H1 (cell line): ENCODE measurements at regions not wholly inside any gene's neighbourhood (a gene's known extent, or its start where the extent isn't known, plus 50 kb on each side); places are given as distances from the start of the nearest gene placed in this dataset.
A peak's percentile ranks its signal among the peaks of the same experiment; 100 is the strongest.

Experiments
- CTCF ChIA-PET: fragments of 300-600 bp; sonication (Branson Sonifier 250); formaldehyde crosslinking; loops from one replicate; lab custom pipeline; 2021; ENCODE audit not compliant: partially characterized antibody; lab: Charles Lee
- POLR2A ChIA-PET: fragments of 300-600 bp; sonication (Branson Sonifier 250); formaldehyde crosslinking; loops from one replicate; lab custom pipeline; 2021; ENCODE audit warnings: inconsistent platforms; ENCODE audit not compliant: partially characterized antibody; lab: Charles Lee
- DNase-seq, 2 experiments: peaks; one replicate each; pipeline versions ENCODE4 v3.0.0 to v3.0.0-alpha.2; 2010 to 2022; ENCODE audit warnings: low spot score in 2 of 2, low read depth in 1 of 2, mixed read lengths in 1 of 2
- FAIRE-seq: peaks from 2 replicates; lab custom pipeline; 2011; peaks lifted over from hg19 to GRCh38; lab: Jason Lieb, UNC
- H2AFZ ChIP-seq: 2 replicates; pipeline ENCODE4 v1.8.1; 2012; ENCODE audit warnings: low read length, inconsistent platforms
- H2AK5ac ChIP-seq: 2 replicates; pipeline ENCODE4 v1.6.1; 2013; ENCODE audit warnings: low read depth, low read length
- H2BK120ac ChIP-seq: replicated peaks from 2 replicates; pipeline ENCODE3; 2013; ENCODE audit warnings: low read depth, low read length, inconsistent platforms
- H2BK12ac ChIP-seq: 2 replicates; pipeline ENCODE4 v1.6.1; 2013; ENCODE audit warnings: low read depth, low read length
- H2BK15ac ChIP-seq: 2 replicates; pipeline ENCODE4 v1.6.1; 2013; ENCODE audit warnings: low read length
- H2BK20ac ChIP-seq: 2 replicates; pipeline ENCODE4 v1.6.1; 2013; ENCODE audit warnings: low read length
- H2BK5ac ChIP-seq: 2 replicates; pipeline ENCODE4 v1.6.1; 2013; ENCODE audit warnings: low read depth, low read length
- H3K14ac ChIP-seq: 2 replicates; pipeline ENCODE4 v1.6.1; 2013; ENCODE audit warnings: inconsistent platforms; ENCODE audit not compliant: insufficient read length
- H3K18ac ChIP-seq: 2 replicates; pipeline ENCODE4 v1.6.1; 2013; ENCODE audit warnings: low read length; ENCODE audit errors: extremely low read depth
- H3K23ac ChIP-seq: 2 replicates; pipeline ENCODE4 v1.6.1; 2013; ENCODE audit warnings: inconsistent platforms; ENCODE audit not compliant: insufficient read length
- H3K23me2 ChIP-seq: 2 replicates; pipeline ENCODE4 v1.6.1; 2013; ENCODE audit warnings: low read depth, low read length
- H3K27ac ChIP-seq: 2 replicates; pipeline ENCODE4 v1.6.1; 2011; ENCODE audit warnings: low read depth, low read length, inconsistent platforms
- H3K27me3 ChIP-seq, 4 experiments: replicated peaks in 1 of 4; 1 replicate in 1 of 4; 2 replicates in 3 of 4; pipeline versions ENCODE4 v1.6.1 to v1.8.1; 2011 to 2013; ENCODE audit warnings: low read length in 3 of 4, mild to moderate bottlenecking in 3 of 4, inconsistent platforms in 2 of 4, mixed read lengths in 2 of 4, moderate library complexity in 1 of 4; ENCODE audit not compliant: control insufficient read depth in 3 of 4, insufficient read depth in 3 of 4; ENCODE audit errors: extremely low read depth in 1 of 4
- H3K36me3 ChIP-seq, 4 experiments: 2 replicates each; pipeline versions ENCODE4 v1.6.1 to v1.8.1; 2011 to 2013; ENCODE audit warnings: mild to moderate bottlenecking in 4 of 4, low read length in 3 of 4, moderate library complexity in 2 of 4, control low read depth in 1 of 4, inconsistent platforms in 1 of 4; ENCODE audit not compliant: insufficient read depth in 4 of 4, control insufficient read depth in 2 of 4
- H3K4ac ChIP-seq: replicated peaks from 2 replicates; pipeline ENCODE3; 2013; ENCODE audit warnings: low read length, low read depth, mixed read lengths, inconsistent platforms; ENCODE audit not compliant: insufficient read length
- H3K4me1 ChIP-seq, 4 experiments: replicated peaks in 1 of 4; 1 replicate in 1 of 4; 2 replicates in 3 of 4; pipeline versions ENCODE4 v1.6.1 to v1.8.1; 2011 to 2013; ENCODE audit warnings: low read length in 3 of 4, inconsistent platforms in 2 of 4, mixed read lengths in 1 of 4; ENCODE audit not compliant: insufficient read depth in 4 of 4, control insufficient read depth in 3 of 4
- H3K4me2 ChIP-seq, 2 experiments: 2 replicates each; pipeline versions ENCODE4 v1.6.1 to v1.8.1; 2011 to 2013; ENCODE audit warnings: low read depth in 2 of 2, low read length in 2 of 2, control low read depth in 1 of 2, inconsistent platforms in 1 of 2, mild to moderate bottlenecking in 1 of 2; ENCODE audit not compliant: insufficient read depth in 1 of 2
- H3K4me3 ChIP-seq, 4 experiments: fragments of 200-600, 300-600 bp in 1 of 4; sonication (generic), shearing (Covaris generic), sonication (Bioruptor Twin) in 1 of 4; 2 replicates each; pipeline versions ENCODE4 v1.5.1 to v1.8.1; 2011 to 2016; ENCODE audit warnings: low read length in 4 of 4, low read depth in 3 of 4, control low read depth in 2 of 4, inconsistent platforms in 2 of 4, mild to moderate bottlenecking in 2 of 4, mixed read lengths in 1 of 4, moderate library complexity in 1 of 4; ENCODE audit not compliant: insufficient read depth in 2 of 4; ENCODE audit errors: extremely low read depth in 1 of 4
- H3K56ac ChIP-seq: replicated peaks from 2 replicates; pipeline ENCODE3; 2013; ENCODE audit warnings: low read depth, mild to moderate bottlenecking, mixed read lengths, low read length, inconsistent platforms; ENCODE audit not compliant: insufficient read length
- H3K79me1 ChIP-seq: 2 replicates; pipeline ENCODE4 v1.6.1; 2013; ENCODE audit warnings: low read depth, low read length, control low read depth
- H3K79me2 ChIP-seq, 2 experiments: 2 replicates each; pipeline versions ENCODE4 v1.6.1 to v1.8.1; 2012 to 2013; ENCODE audit warnings: low read length in 2 of 2, mild to moderate bottlenecking in 2 of 2, inconsistent platforms in 1 of 2; ENCODE audit not compliant: insufficient read depth in 2 of 2, control insufficient read depth in 1 of 2
- H3K9ac ChIP-seq, 4 experiments: replicated peaks in 1 of 4; 1 replicate in 1 of 4; 2 replicates in 3 of 4; pipeline versions ENCODE4 v1.6.1 to v1.8.1; 2011 to 2013; ENCODE audit warnings: low read depth in 3 of 4, low read length in 3 of 4, control low read depth in 2 of 4, mild to moderate bottlenecking in 2 of 4, moderate library complexity in 2 of 4, inconsistent platforms in 1 of 4; ENCODE audit errors: extremely low read depth in 1 of 4
- H3K9me3 ChIP-seq, 2 experiments: 2 replicates each; pipeline versions ENCODE4 v1.6.1 to v1.8.1; 2012 to 2013; ENCODE audit warnings: mild to moderate bottlenecking in 2 of 2, moderate library complexity in 2 of 2, control low read depth in 1 of 2, inconsistent platforms in 1 of 2, low read depth in 1 of 2, low read length in 1 of 2, mixed read lengths in 1 of 2; ENCODE audit not compliant: insufficient read depth in 2 of 2
- H4K20me1 ChIP-seq, 2 experiments: replicated peaks in 1 of 2; 2 replicates each; pipeline versions ENCODE3 to v1.8.1; 2011 to 2013; ENCODE audit warnings: inconsistent platforms in 2 of 2, low read length in 2 of 2, mild to moderate bottlenecking in 1 of 2; ENCODE audit not compliant: insufficient read depth in 2 of 2, control insufficient read depth in 1 of 2
- H4K5ac ChIP-seq: 2 replicates; pipeline ENCODE4 v1.6.1; 2013; ENCODE audit warnings: low read length, low read depth, mixed read lengths, inconsistent platforms; ENCODE audit not compliant: insufficient read length
- H4K8ac ChIP-seq: 2 replicates; pipeline ENCODE4 v1.8.0; 2013; ENCODE audit warnings: mild to moderate bottlenecking, moderate library complexity, low read length, inconsistent platforms; ENCODE audit not compliant: insufficient read depth; ENCODE audit errors: extremely low read depth
- H4K91ac ChIP-seq: replicated peaks from 2 replicates; pipeline ENCODE3; 2013; ENCODE audit warnings: low read length, mixed read lengths, inconsistent platforms; ENCODE audit not compliant: insufficient read length
- BRCA1 ChIP-seq: IDR thresholded peaks from 2 replicates; pipeline ENCODE4 v1.6.1; 2012; ENCODE audit warnings: low read depth, low read length, improper control_type of control experiment
- CREB1 ChIP-seq: IDR thresholded peaks from 2 replicates; pipeline ENCODE4 v1.6.1; 2012; ENCODE audit warnings: inconsistent platforms
- CTCF ChIP-seq, 3 experiments: IDR thresholded peaks; 1 replicate in 2 of 3; 2 replicates in 1 of 3; pipeline versions ENCODE4 v1.5.1 to v1.6.1; 2011; ENCODE audit warnings: low read length in 3 of 3, mild to moderate bottlenecking in 3 of 3, inconsistent platforms in 2 of 3, low read depth in 1 of 3, moderate library complexity in 1 of 3; ENCODE audit not compliant: insufficient read depth in 1 of 3; ENCODE audit errors: control extremely low read depth in 1 of 3
- RNF2 ChIP-seq: fragments of 200-900, 300-1000 bp; sonication (generic); IDR thresholded peaks from 2 replicates; pipeline ENCODE4 v1.7.1; 2016; ENCODE audit warnings: borderline replicate concordance, low read depth, mild to moderate bottlenecking, antibody characterized with exemption, low read length; ENCODE audit not compliant: poor library complexity, severe bottlenecking; ENCODE audit errors: missing control alignments
- SRF ChIP-seq: IDR thresholded peaks from 2 replicates; pipeline ENCODE4 v1.6.1; 2011; ENCODE audit warnings: mild to moderate bottlenecking, low read depth, low read length, moderate library complexity
- SUZ12 ChIP-seq: fragments of 200-600 bp; sonication (generic); IDR thresholded peaks from 2 replicates; pipeline ENCODE4 v1.6.1; 2012; ENCODE audit warnings: mild to moderate bottlenecking, inconsistent platforms, low read length, moderate library complexity, mixed read lengths
- TAF1 ChIP-seq: IDR thresholded peaks from 2 replicates; pipeline ENCODE4 v1.6.1; 2011; ENCODE audit warnings: mild to moderate bottlenecking, low read depth, low read length
- TBP ChIP-seq: IDR thresholded peaks from 2 replicates; pipeline ENCODE4 v1.6.1; 2011; ENCODE audit warnings: low read depth, low read length, improper control_type of control experiment
- YY1 ChIP-seq: IDR thresholded peaks from 2 replicates; pipeline ENCODE4 v1.6.1; 2011; ENCODE audit warnings: low read depth, mild to moderate bottlenecking, low read length
- WGBS, 2 experiments: shearing (Covaris generic) in 1 of 2; methylation state at CpG; one replicate each; pipeline versions ENCODE4 v1.1.6 to v1.1.7; 2013 to 2015; ENCODE audit warnings: low lambda C conversion rate in 2 of 2, mixed read lengths in 2 of 2, inconsistent platforms in 1 of 2, low coverage in 1 of 2, missing lambda C conversion rate in 1 of 2; ENCODE audit not compliant: insufficient replicate concordance in 2 of 2, insufficient coverage in 1 of 2, insufficient read length in 1 of 2; ENCODE audit errors: extremely low coverage in 1 of 2, missing lambda C conversion rate in 1 of 2; 5-methylcytosine and 5-hydroxymethylcytosine counted together

GRCh38 chr1:68820151-68820550 is 323.3 kb upstream of the DEPDC1 start:
- H3K9me3 ChIP-seq: no peaks in the 10 kb centered on the region
- H3K9ac ChIP-seq: no peak overlapping the region
- H3K4me2 ChIP-seq: no peak overlapping the region
- TF ChIP-seq CTCF (IDR thresholded peaks at IDR 0.05; ENCODE audit: control extremely low read depth in 1 of 3, insufficient read depth in 1 of 3, low read depth in 1 of 3, low read length in 3 of 3) (no peak), SRF (no peak), TAF1 (no peak), YY1 (no peak), CREB1 (no peak), BRCA1 (no peak), TBP (no peak), SUZ12 (no peak), RNF2 (no peak)
- no peaks in the 10 kb centered on the region for H3K23me2 ChIP-seq
- H3K4ac ChIP-seq: no peak overlapping the region
- H2BK5ac ChIP-seq: no peak overlapping the region
- no peak overlapping the region for H3K56ac ChIP-seq
- no peak overlapping the region for H4K91ac ChIP-seq
- H2BK120ac ChIP-seq: no peak overlapping the region
- H3K27ac ChIP-seq: no peak overlapping the region
- no peaks in the 10 kb centered on the region for H4K20me1 ChIP-seq
- 96% methylated on average over 1 of the region's 1 CpG; no CpG with 5 or more reads in 1 of the 2 experiments for WGBS, 2 experiments
- no peaks in the 10 kb centered on the region for H3K79me1 ChIP-seq
- H3K4me3 ChIP-seq: no peak overlapping the region
- H3K36me3 ChIP-seq: no peaks in the 10 kb centered on the region
- ChIA-PET CTCF (interaction anchor here (0.6 to 3.8 kb wide), 22 partner anchors 8 to 917 kb away, joined by 3 to 28 read pairs (median 4); no protein-coding TSS in a partner anchor), POLR2A (no interaction called here)
- no peak overlapping the region for H2AK5ac ChIP-seq
- no peak overlapping the region for H2BK15ac ChIP-seq
- no peaks in the 10 kb centered on the region for H3K4me1 ChIP-seq
- no peak for DNase-seq
- no peak overlapping the region for H3K14ac ChIP-seq
- H2AFZ ChIP-seq: peak overlapping the region; percentile 78; the same call in 1 of the 2 replicates
- no peak overlapping the region for H4K8ac ChIP-seq
- no peak overlapping the region for H2BK20ac ChIP-seq
- H4K5ac ChIP-seq: no peak overlapping the region
- FAIRE-seq: no peak
- H3K23ac ChIP-seq: no peak overlapping the region
- no peak overlapping the region for H2BK12ac ChIP-seq
- no peaks in the 10 kb centered on the region for H3K79me2 ChIP-seq
- no peak overlapping the region for H3K18ac ChIP-seq
- H3K27me3 ChIP-seq: no peaks in the 10 kb centered on the region
